T-helper 2 cell treated with Interferon-gamma antibody and Interleukin-4, amounts not matched to agents 5 μg/mL and 100 μg/mL, for 36 hours (primary cell): ENCODE measurements at regions not wholly inside any gene's neighbourhood (a gene's known extent, or its start where the extent isn't known, plus 50 kb on each side); places are given as distances from the start of the nearest gene placed in this dataset.

Experiments used
- DNase-seq: peaks from one replicate; pipeline ENCODE4 v3.0.0; 2021; ENCODE audit warnings: low spot score
- H3K27ac Mint-ChIP-seq: one replicate; pipeline ENCODE4 v1.8.0; 2021; ENCODE audit warnings: mild to moderate bottlenecking, mixed read lengths
- H3K27me3 Mint-ChIP-seq: one replicate; pipeline ENCODE4 v1.8.0; 2021; ENCODE audit warnings: low read depth, mixed read lengths
- H3K36me3 Mint-ChIP-seq: one replicate; pipeline ENCODE4 v1.8.0; 2021; ENCODE audit warnings: low read depth, mixed read lengths
- H3K4me1 Mint-ChIP-seq: one replicate; pipeline ENCODE4 v1.8.0; 2021; ENCODE audit warnings: low read depth, mixed read lengths
- H3K4me3 Mint-ChIP-seq: one replicate; pipeline ENCODE4 v1.8.0; 2022; ENCODE audit warnings: mild to moderate bottlenecking, moderate library complexity, mixed read lengths
- H3K9me3 Mint-ChIP-seq: one replicate; pipeline ENCODE4 v1.8.0; 2021; ENCODE audit warnings: mixed read lengths

DNA sequence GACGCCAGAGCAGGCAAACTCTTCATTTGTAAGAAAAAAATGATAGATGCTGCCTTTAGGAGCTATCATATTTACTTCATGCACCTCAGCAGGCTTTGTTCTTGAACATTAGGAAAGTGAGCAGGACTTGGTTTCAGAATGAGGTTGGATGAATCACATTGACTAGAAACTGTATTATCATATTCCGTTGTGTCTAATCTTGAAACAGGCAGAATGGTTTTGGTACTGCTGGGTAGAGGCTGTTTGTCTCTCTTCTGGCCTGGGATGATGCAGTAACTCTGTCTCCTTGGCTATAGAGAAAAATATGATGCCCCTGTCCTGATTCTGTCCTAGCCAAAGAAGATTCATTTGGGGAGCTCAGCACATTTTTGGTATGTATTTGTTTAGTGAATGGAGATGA, 344.2 kb upstream of the GRM7 start:
- no peak overlapping the region for H3K4me3 Mint-ChIP-seq
- no peaks in the 10 kb centered on the region for H3K27me3 Mint-ChIP-seq
- peaks cover 19% of the 10 kb centered on the region for H3K9me3 Mint-ChIP-seq
- H3K27ac Mint-ChIP-seq: no peak overlapping the region
- H3K4me1 Mint-ChIP-seq: no peaks in the 10 kb centered on the region
- DNase-seq: no peak
- H3K36me3 Mint-ChIP-seq: no peaks in the 10 kb centered on the region

- Mint-ChIP-seq H3K4me3 (no peak overlapping the region), H3K27ac (no peak overlapping the region), H3K36me3 (no peaks in the 10 kb centered on the region), H3K9me3 (peaks cover 19% of the 10 kb centered on the region), H3K27me3 (no peaks in the 10 kb centered on the region), H3K4me1 (no peaks in the 10 kb centered on the region)
- DNase-seq: no peak
Measured at GRCh38 chr3:6518709-6519345, 342.1 kb upstream of the GRM7 start.

DNA sequence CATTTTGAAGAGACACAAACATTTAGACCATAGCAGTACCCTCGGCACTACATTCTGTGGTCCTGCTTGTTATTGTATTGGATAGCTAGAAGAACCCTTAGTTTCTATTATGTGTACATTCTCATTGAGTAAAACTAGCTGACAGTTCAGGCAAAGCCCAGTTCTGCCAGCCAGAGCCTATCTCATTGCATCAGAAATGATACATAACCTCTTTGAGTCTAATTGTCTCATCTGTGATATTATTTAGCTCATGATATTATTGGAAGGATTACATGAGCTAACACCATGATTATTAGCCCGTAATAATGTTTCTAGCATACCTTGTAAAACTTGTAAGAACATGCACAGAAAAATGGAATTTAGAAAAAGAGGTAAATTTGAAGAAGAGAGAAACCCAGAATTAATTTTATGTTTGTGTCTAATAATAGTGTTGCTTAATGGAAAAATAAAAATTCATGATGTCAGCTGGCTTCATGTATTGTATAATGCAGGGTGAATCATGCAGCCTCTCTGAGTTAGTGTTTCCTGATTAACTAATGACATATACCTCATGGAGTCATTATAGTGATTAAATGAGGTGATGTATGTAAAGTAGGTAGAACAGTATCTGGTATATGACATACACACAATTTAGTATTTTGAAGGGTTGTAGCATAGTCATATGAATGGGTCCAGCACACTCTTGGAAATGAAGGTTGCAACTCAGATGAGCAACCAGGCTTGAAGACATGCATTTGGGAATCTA, 339.4 kb upstream of the GRM7 start:
- Mint-ChIP-seq H3K9me3 (peaks cover 11% of the 10 kb centered on the region), H3K27ac (no peak overlapping the region), H3K27me3 (no peaks in the 10 kb centered on the region), H3K4me3 (no peak overlapping the region), H3K36me3 (no peaks in the 10 kb centered on the region), H3K4me1 (no peaks in the 10 kb centered on the region)
- DNase-seq: no peak

GRCh38 chr3:6522191-6522590, 338.7 kb upstream of the GRM7 start:
- H3K36me3 Mint-ChIP-seq: no peaks in the 10 kb centered on the region
- H3K9me3 Mint-ChIP-seq: peaks cover 11% of the 10 kb centered on the region
- H3K27ac Mint-ChIP-seq: no peak overlapping the region
- no peak for DNase-seq
- H3K4me1 Mint-ChIP-seq: no peaks in the 10 kb centered on the region
- no peak overlapping the region for H3K4me3 Mint-ChIP-seq
- no peaks in the 10 kb centered on the region for H3K27me3 Mint-ChIP-seq

GRCh38 chr3:6523043-6523442, 337.9 kb upstream of the GRM7 start:
- H3K4me3 Mint-ChIP-seq: no peak overlapping the region
- no peak overlapping the region for H3K27ac Mint-ChIP-seq
- peaks cover 11% of the 10 kb centered on the region for H3K9me3 Mint-ChIP-seq
- H3K36me3 Mint-ChIP-seq: no peaks in the 10 kb centered on the region
- DNase-seq: no peak
- H3K4me1 Mint-ChIP-seq: no peaks in the 10 kb centered on the region
- no peaks in the 10 kb centered on the region for H3K27me3 Mint-ChIP-seq

DNA sequence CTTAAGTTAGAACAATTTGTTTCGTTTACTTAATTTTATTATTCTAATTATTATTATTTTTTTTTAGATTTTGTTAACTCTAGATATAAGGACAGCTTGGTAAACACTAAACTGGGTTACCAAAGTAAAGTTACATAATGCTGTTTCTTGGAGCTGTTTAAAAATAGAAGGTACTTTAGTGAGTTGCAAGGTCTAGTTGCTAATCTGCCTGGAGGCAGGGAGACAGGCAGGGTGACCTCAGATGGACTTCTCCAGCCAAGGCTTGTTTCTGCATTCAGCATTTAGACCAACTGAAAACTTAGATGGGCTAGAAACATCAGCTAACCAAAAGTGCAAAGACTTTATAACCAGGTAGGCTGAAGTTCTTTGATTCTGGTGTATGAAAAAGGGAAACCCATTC, 336.4 kb upstream of the GRM7 start:
- peaks cover 8% of the 10 kb centered on the region for H3K9me3 Mint-ChIP-seq
- no peak overlapping the region for H3K27ac Mint-ChIP-seq
- H3K36me3 Mint-ChIP-seq: no peaks in the 10 kb centered on the region
- H3K27me3 Mint-ChIP-seq: no peaks in the 10 kb centered on the region
- H3K4me3 Mint-ChIP-seq: no peak overlapping the region
- H3K4me1 Mint-ChIP-seq: no peaks in the 10 kb centered on the region
- DNase-seq: no peak

DNA sequence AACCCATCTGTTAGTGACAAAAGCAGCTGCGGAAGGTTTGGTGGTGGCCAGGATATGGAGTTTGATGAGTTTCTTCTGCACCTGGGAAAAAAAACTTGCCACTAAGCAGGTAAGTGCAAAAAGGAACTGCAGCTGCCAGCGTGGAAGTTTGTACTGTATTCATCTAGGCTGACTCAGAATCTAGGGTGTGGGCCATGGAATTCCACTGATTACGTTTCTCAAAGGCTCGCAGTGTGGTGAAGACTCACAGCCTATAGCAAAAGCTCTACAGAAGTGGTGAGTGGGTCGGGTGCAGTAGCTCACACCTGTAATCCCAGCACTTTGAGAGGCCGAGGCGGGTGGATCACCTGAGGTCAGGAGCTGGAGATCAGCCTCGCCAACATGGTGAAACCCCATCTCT, 334.6 kb upstream of the GRM7 start:
- Mint-ChIP-seq H3K4me1 (no peaks in the 10 kb centered on the region), H3K27me3 (no peaks in the 10 kb centered on the region), H3K4me3 (no peak overlapping the region), H3K9me3 (peaks cover 6% of the 10 kb centered on the region), H3K27ac (no peak overlapping the region), H3K36me3 (no peaks in the 10 kb centered on the region)
- no peak for DNase-seq

- Mint-ChIP-seq H3K4me3 (no peak overlapping the region), H3K36me3 (no peaks in the 10 kb centered on the region), H3K4me1 (no peaks in the 10 kb centered on the region), H3K9me3 (peaks cover 11% of the 10 kb centered on the region), H3K27ac (no peak overlapping the region), H3K27me3 (no peaks in the 10 kb centered on the region)
- DNase-seq: no peak
Measured at GRCh38 chr3:6526861-6527260, 334.1 kb upstream of the GRM7 start.

DNA sequence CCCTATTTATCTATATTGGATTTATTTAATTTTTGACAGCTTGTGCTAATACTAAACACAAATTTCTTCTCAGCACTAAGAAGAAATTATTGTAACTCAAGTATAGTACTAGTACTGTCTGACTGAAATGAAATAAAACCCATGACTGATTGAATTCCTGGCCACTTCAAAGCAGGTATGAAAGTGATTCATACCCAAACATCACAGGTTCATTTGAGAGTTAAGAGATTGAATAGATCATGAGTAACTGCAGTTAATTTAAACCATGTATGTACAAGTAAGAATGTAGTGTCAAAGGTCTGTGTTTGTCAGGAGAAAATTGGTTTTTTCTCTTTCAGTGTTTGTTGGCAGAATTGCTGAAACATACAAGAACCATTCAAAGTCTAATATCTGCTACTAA, 332.0 kb upstream of the GRM7 start:
- Mint-ChIP-seq H3K9me3 (peaks cover 11% of the 10 kb centered on the region), H3K27me3 (no peaks in the 10 kb centered on the region), H3K36me3 (no peaks in the 10 kb centered on the region), H3K27ac (no peak overlapping the region), H3K4me3 (no peak overlapping the region), H3K4me1 (no peaks in the 10 kb centered on the region)
- no peak for DNase-seq

DNA sequence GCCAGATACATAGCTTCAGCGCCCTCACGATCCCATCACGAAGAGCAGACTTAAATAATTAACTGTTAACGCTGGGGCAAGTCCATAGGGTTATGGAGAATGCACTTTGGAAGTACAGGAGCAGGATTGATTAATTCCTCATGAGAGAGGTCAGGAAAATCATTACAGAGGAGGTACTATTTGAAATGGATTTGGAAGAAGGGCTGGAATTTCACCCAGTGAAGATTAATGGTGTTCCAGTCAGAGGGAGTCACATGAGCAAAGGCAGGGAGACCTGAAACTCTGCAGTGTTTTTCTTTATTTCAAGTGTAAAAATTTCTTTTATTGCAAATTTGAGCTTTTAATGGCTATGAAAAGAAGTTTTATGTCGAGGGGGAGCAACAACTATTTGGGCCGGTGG, 329.8 kb upstream of the GRM7 start:
- Mint-ChIP-seq H3K9me3 (peaks cover 23% of the 10 kb centered on the region), H3K27me3 (no peaks in the 10 kb centered on the region), H3K4me3 (no peak overlapping the region), H3K4me1 (no peaks in the 10 kb centered on the region), H3K27ac (no peak overlapping the region), H3K36me3 (no peaks in the 10 kb centered on the region)
- DNase-seq: no peak

GRCh38 chr3:6532101-6532500, 328.8 kb upstream of the GRM7 start:
- H3K4me1 Mint-ChIP-seq: no peaks in the 10 kb centered on the region

DNA sequence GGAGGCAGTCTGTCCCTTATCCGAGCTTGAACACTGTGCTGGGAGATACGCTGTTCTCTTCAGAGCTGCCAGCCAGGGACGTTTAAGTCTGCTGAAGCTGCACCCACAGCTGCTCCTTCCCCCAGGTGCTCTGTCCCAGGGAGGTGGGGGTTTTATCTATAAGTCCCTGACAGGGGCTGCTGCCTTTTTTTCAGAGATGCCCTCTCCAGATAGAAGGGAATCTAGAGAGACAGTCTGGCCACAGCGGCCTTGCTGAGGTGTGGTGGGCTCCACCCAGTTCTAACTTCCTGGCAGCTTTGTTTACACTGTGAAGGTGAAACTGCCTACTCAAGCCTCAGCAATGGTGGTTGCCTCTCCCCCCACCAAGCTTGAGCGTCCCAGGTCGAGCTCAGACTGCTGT, 319.9 kb upstream of the GRM7 start:
- Mint-ChIP-seq H3K9me3 (peaks cover 54% of the 10 kb centered on the region), H3K27me3 (no peaks in the 10 kb centered on the region), H3K4me1 (no peaks in the 10 kb centered on the region), H3K4me3 (no peak overlapping the region), H3K27ac (no peak overlapping the region), H3K36me3 (no peaks in the 10 kb centered on the region)
- DNase-seq: no peak

More at GRCh38 chr3:6532101-6532500, 328.8 kb upstream of the GRM7 start:
- Mint-ChIP-seq H3K36me3 (no peaks in the 10 kb centered on the region), H3K9me3 (peaks cover 28% of the 10 kb centered on the region), H3K27ac (no peak overlapping the region), H3K4me3 (no peak overlapping the region), H3K27me3 (no peaks in the 10 kb centered on the region)
- no peak for DNase-seq

GRCh38 chr3:6542795-6543194, 318.1 kb upstream of the GRM7 start:
- no peak for DNase-seq
- H3K4me3 Mint-ChIP-seq: no peak overlapping the region
- no peaks in the 10 kb centered on the region for H3K36me3 Mint-ChIP-seq
- peaks cover 40% of the 10 kb centered on the region for H3K9me3 Mint-ChIP-seq
- H3K27ac Mint-ChIP-seq: no peak overlapping the region
- H3K27me3 Mint-ChIP-seq: no peaks in the 10 kb centered on the region
- no peaks in the 10 kb centered on the region for H3K4me1 Mint-ChIP-seq

DNA sequence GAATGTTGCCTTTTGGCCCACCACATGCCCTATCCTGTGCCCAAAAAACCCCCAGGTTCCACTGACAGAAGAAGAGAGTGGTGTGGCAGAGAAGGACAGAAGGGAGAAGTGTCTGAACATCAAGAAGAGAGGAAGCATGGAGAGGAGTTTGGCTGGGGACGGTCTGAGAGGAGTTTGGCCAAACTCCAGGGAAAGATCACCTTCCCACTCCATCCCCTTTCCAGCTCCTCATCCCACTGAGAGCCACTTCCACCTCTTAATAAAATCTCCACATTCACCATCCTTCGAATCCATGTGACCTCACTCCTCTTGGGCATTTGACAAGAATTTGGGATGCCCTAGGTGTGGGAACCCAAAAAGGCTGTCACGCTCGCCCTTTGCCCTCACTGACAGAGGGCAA, 311.6 kb upstream of the GRM7 start:
- H3K36me3 Mint-ChIP-seq: no peaks in the 10 kb centered on the region
- H3K4me3 Mint-ChIP-seq: no peak overlapping the region
- H3K27me3 Mint-ChIP-seq: no peaks in the 10 kb centered on the region
- H3K4me1 Mint-ChIP-seq: no peaks in the 10 kb centered on the region
- H3K9me3 Mint-ChIP-seq: peaks cover 20% of the 10 kb centered on the region
- H3K27ac Mint-ChIP-seq: no peak overlapping the region
- DNase-seq: no peak

DNA sequence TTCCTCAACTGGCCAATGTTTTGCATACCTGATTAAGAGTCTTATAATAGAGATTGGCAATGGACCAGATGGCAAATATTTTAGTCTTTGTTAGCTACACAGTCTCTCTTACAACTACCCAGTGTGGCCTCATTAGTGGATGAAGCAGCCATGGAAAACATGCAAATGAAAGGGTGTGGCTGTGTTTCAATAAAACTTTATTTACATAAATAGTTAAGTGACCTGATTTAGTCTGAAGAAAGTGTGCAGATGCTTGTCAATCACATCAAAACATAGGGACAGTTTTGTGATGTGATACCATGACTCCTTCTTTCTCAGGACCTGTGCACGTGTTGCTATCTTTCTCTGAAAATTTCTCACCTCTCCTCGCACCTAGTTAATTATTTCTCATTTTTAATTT, 309.8 kb upstream of the GRM7 start:
- H3K36me3 Mint-ChIP-seq: no peaks in the 10 kb centered on the region
- no peak overlapping the region for H3K27ac Mint-ChIP-seq
- no peak overlapping the region for H3K4me3 Mint-ChIP-seq
- no peaks in the 10 kb centered on the region for H3K27me3 Mint-ChIP-seq
- no peaks in the 10 kb centered on the region for H3K4me1 Mint-ChIP-seq
- DNase-seq: no peak
- peaks cover 32% of the 10 kb centered on the region for H3K9me3 Mint-ChIP-seq
